Calu3 (cell line): ENCODE measurements at regions not wholly inside any gene's neighbourhood (a gene's known extent, or its start where the extent isn't known, plus 50 kb on each side); places are given as distances from the start of the nearest gene placed in this dataset.

ENCODE experiments used
- BruUV-seq: library from RNA; stranded (reverse); fragments of 400-500 nt; replicated peaks from 2 replicates; lab custom pipeline; 2021; lab: Mats Ljungman, UMichigan
- CTCF ChIA-PET: fragments of 300-600 bp; sonication (Branson Sonifier 250); formaldehyde crosslinking; loops from one replicate; lab custom pipeline; 2022; ENCODE audit warnings: antibody characterized with exemption; lab: Charles Lee
- DNase-seq: peaks from one replicate; pipeline ENCODE4 v3.0.0; 2022
- H3K27ac Mint-ChIP-seq: one replicate; pipeline ENCODE4 v1.8.0; 2022; ENCODE audit warnings: mixed read lengths; ENCODE audit not compliant: unreplicated experiment
- H3K27me3 Mint-ChIP-seq: one replicate; pipeline ENCODE4 v1.8.0; 2022; ENCODE audit warnings: mixed read lengths; ENCODE audit not compliant: unreplicated experiment
- H3K36me3 Mint-ChIP-seq: one replicate; pipeline ENCODE4 v1.8.0; 2022; ENCODE audit warnings: mild to moderate bottlenecking, moderate library complexity, mixed read lengths; ENCODE audit not compliant: insufficient read depth, unreplicated experiment
- H3K4me1 Mint-ChIP-seq: one replicate; pipeline ENCODE4 v1.8.0; 2022; ENCODE audit warnings: mild to moderate bottlenecking, low read depth, mixed read lengths; ENCODE audit not compliant: unreplicated experiment
- H3K4me3 Mint-ChIP-seq: one replicate; pipeline ENCODE4 v1.8.0; 2022; ENCODE audit warnings: mild to moderate bottlenecking, low read depth, moderate library complexity, mixed read lengths; ENCODE audit not compliant: unreplicated experiment
- H3K9me3 Mint-ChIP-seq: one replicate; pipeline ENCODE4 v1.8.0; 2022; ENCODE audit warnings: low read depth, mixed read lengths; ENCODE audit not compliant: unreplicated experiment
- intact Hi-C: fragments of 100-400 bp; cut with micrococcal nuclease; formaldehyde crosslinking; loops from one replicate; pipeline ENCODE4 v1.10.0; 2022; ENCODE audit not compliant: unreplicated experiment
- TF ChIP-seq, protein P1 (sequence below): fragments of 200-600 bp; IDR thresholded peaks from one replicate; pipeline ENCODE4 v1.8.0; 2022; ENCODE audit warnings: antibody characterized with exemption; ENCODE audit not compliant: unreplicated experiment

DNA sequence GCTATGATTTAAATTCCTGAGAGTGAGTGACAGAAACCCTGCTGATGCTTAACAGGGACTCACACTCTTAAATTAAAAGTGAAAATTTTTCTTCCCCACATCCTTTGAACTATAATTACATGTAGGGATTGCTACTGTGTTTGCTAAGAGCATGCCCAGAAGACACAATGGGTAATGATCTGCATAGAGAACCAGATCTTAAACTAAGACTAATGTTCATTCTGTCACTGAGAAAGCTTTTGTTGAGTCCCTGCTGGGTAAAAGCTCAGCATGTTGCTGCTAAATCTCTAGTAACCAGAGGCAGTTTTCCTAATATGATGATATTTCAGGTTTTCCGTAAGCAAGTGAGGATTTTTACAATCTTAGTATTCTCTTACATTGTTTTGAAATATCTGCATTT, 424.8 kb upstream of the SMC2 start:
- Mint-ChIP-seq H3K27ac (no peak overlapping the region), H3K9me3 (no peaks in the 10 kb centered on the region), H3K4me1 (no peaks in the 10 kb centered on the region), H3K36me3 (no peaks in the 10 kb centered on the region), H3K27me3 (no peaks in the 10 kb centered on the region), H3K4me3 (no peak overlapping the region)
- TF ChIP-seq, protein P1, sequence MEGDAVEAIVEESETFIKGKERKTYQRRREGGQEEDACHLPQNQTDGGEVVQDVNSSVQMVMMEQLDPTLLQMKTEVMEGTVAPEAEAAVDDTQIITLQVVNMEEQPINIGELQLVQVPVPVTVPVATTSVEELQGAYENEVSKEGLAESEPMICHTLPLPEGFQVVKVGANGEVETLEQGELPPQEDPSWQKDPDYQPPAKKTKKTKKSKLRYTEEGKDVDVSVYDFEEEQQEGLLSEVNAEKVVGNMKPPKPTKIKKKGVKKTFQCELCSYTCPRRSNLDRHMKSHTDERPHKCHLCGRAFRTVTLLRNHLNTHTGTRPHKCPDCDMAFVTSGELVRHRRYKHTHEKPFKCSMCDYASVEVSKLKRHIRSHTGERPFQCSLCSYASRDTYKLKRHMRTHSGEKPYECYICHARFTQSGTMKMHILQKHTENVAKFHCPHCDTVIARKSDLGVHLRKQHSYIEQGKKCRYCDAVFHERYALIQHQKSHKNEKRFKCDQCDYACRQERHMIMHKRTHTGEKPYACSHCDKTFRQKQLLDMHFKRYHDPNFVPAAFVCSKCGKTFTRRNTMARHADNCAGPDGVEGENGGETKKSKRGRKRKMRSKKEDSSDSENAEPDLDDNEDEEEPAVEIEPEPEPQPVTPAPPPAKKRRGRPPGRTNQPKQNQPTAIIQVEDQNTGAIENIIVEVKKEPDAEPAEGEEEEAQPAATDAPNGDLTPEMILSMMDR, result no peak
- CTCF ChIA-PET, result no interaction called here
- intact Hi-C loops, result no loop called here
- no TSS peak for BruUV-seq
- DNase-seq, result no peak

DNA sequence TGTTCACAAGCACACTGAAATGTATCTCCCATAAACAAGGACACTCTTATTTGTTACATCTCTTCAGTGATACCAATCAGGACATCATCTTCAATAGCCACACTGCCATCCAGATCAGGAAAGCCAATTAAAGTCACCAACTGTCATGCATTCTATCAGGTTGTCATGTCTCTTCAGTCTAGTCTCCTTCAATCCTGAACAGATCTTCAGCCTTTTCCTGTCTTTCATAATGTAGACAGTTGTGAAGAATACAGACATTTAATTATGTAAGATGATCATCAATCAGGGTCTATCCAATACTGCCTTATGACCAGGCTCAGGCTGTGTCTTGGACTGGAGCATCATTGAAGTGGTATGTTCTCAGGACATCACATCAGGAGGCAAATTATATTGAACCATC, 419.8 kb upstream of the SMC2 start:
- no peak overlapping the region for H3K4me3 Mint-ChIP-seq
- H3K27ac Mint-ChIP-seq, result no peak overlapping the region
- CTCF ChIA-PET, result no interaction called here
- TF ChIP-seq, protein P1, result no peak
- BruUV-seq, result no TSS peak
- no peaks in the 10 kb centered on the region for H3K27me3 Mint-ChIP-seq
- intact Hi-C loops, result no loop called here
- no peaks in the 10 kb centered on the region for H3K4me1 Mint-ChIP-seq
- peaks cover 3% of the 10 kb centered on the region for H3K9me3 Mint-ChIP-seq
- H3K36me3 Mint-ChIP-seq, result no peaks in the 10 kb centered on the region
- no peak for DNase-seq

DNA sequence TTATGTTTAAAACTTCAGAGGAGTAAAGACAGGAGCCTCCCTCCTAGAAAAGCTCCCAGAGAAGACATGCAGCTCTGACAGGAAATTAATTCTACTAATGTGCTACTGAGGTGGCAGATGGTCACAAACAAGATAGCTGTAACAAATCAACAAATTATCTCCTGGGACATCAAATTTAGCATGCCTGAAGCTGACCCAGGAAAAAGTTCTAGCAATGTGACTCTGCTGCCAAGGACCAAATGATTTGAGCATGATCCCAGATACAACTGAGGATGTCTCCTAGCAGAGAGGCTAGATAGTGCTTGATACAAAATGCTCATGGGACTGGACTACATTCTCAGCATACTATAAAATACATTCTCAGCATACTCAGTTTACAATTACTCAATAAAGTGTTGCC, 413.5 kb upstream of the SMC2 start:
- Mint-ChIP-seq H3K4me1 (no peaks in the 10 kb centered on the region), H3K4me3 (no peak overlapping the region), H3K27ac (no peak overlapping the region), H3K27me3 (no peaks in the 10 kb centered on the region), H3K9me3 (peaks cover 3% of the 10 kb centered on the region), H3K36me3 (no peaks in the 10 kb centered on the region)
- DNase-seq, result no peak
- intact Hi-C loops, result no loop called here
- BruUV-seq, result no TSS peak
- CTCF ChIA-PET, result no interaction called here
- TF ChIP-seq, protein P1, result no peak

DNA sequence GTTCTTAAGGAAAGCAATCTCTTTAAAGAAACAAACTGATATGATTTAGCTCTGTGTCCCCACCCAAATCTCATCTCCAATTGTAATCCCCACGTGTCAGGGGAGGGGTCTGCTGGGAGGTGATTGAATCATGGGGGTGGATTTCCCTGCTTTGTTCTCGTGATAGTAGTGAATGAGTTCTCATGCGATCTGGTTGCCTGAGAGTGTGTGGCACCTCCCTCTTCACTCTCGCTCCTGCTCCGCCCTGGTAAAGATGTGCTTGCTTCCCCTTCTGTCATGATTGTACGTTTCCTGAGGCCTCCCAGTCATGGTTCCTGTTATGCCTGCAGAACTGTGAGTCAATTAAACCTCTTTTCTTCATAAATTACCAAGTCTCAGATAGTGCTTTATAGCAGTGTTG, 412.7 kb upstream of the SMC2 start:
- Mint-ChIP-seq H3K36me3 (no peaks in the 10 kb centered on the region), H3K4me3 (no peak overlapping the region), H3K27me3 (no peaks in the 10 kb centered on the region), H3K4me1 (no peaks in the 10 kb centered on the region), H3K9me3 (peaks cover under 1% of the 10 kb centered on the region), H3K27ac (no peak overlapping the region)
- BruUV-seq, result no TSS peak
- CTCF ChIA-PET, result no interaction called here
- TF ChIP-seq, protein P1, result no peak
- no peak for DNase-seq
- intact Hi-C loops, result no loop called here
